ENCODE measurements at regions not wholly inside any gene's neighbourhood (a gene's known extent, or its start where the extent isn't known, plus 50 kb on each side); places are given as distances from the start of the nearest gene placed in this dataset.

DNA sequence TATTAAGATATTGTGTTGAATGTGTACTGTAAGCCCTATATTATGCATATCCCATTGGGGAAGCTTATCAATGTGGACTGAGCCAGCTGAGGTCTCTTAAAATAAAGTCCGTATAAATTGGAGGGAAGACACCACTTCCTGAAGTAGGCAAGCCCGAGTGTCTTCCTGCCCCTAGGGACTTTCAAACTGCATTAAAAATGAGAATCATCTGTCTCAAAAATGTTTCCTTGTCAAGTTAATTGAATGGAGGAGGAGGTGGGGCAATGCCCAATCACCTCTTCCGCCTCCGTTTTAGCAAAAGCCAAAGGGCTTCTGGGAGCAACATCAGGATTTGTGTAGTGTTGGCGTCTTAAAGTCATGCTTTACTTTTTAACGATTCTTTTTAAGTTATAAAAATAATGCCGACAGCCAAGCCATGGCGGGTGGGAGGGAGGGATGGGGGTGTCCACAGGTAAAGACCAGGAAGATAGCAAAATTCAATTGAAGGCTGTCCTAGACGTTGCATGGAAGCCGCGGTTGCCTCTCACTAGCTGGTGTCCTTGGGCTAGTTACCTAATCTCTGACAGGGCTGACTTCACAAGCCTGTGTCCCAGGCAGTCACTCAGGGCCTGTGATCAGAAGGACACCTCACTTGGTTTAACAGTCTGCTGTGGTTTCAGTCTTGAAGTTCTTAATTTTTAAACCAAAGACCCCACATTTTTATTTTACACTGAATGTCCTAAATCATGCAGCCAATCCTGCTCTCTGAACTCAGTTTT lies 524.9 kb upstream of the PROK2 start:
- peaks cover 26 to 32% of the 10 kb centered on the region in 2 donors for H3K4me1 ChIP-seq (ENCODE audit: control insufficient read depth in 1 of 2, insufficient read depth in 2 of 2, low read length in 2 of 2)
- H2AFZ ChIP-seq (ENCODE audit: insufficient read depth, low read depth, low read length, poor library complexity, severe bottlenecking): peak overlapping the region; percentile 78
- DNase-seq: peak; percentile 31 to 44 (median 37)
- H3K36me3 ChIP-seq (replicated peaks in 1 of 2; ENCODE audit: control insufficient read depth in 1 of 2, insufficient read depth in 2 of 2, low read length in 2 of 2): no peaks in the 10 kb centered on the region
- peak overlapping the region; percentile 64 to 88 for H3K27ac ChIP-seq (ENCODE audit: low read depth in 1 of 2, low read length in 2 of 2)
- peak overlapping the region; percentile 69 for H3K4me2 ChIP-seq (replicated peaks; ENCODE audit: extremely low read depth, low read length, poor library complexity, severe bottlenecking)
- peak overlapping the region; percentile 47 for H3K9ac ChIP-seq (ENCODE audit: insufficient read depth, low read length, poor library complexity, severe bottlenecking)
- peaks cover 1 to 8% (median 2%) of the 10 kb centered on the region in 3 donors for H3K27me3 Mint-ChIP-seq (ENCODE audit: low read depth in 3 of 3)
- no peaks in the 10 kb centered on the region for H3K36me3 Mint-ChIP-seq
- H3K9me3 Mint-ChIP-seq: no peaks in the 10 kb centered on the region
- H3K27me3 ChIP-seq (ENCODE audit: control insufficient read depth in 2 of 2, insufficient read depth in 2 of 2, low read length in 2 of 2): no peaks in the 10 kb centered on the region
- H3K4me1 Mint-ChIP-seq: peaks cover 30% of the 10 kb centered on the region
- intact Hi-C loops (cut with micrococcal nuclease): no loop called here
- WGBS (ENCODE audit: insufficient coverage): 29% methylated on average over 5 of the region's 11 CpGs
- TF ChIP-seq, protein P1, sequence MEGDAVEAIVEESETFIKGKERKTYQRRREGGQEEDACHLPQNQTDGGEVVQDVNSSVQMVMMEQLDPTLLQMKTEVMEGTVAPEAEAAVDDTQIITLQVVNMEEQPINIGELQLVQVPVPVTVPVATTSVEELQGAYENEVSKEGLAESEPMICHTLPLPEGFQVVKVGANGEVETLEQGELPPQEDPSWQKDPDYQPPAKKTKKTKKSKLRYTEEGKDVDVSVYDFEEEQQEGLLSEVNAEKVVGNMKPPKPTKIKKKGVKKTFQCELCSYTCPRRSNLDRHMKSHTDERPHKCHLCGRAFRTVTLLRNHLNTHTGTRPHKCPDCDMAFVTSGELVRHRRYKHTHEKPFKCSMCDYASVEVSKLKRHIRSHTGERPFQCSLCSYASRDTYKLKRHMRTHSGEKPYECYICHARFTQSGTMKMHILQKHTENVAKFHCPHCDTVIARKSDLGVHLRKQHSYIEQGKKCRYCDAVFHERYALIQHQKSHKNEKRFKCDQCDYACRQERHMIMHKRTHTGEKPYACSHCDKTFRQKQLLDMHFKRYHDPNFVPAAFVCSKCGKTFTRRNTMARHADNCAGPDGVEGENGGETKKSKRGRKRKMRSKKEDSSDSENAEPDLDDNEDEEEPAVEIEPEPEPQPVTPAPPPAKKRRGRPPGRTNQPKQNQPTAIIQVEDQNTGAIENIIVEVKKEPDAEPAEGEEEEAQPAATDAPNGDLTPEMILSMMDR (IDR thresholded peaks at IDR 0.05): no peak
- peak overlapping the region; percentile 86 to 96 (median 93) for H3K27ac Mint-ChIP-seq
- no peaks in the 10 kb centered on the region for H3K9me3 ChIP-seq (replicated peaks in 1 of 2; ENCODE audit: control insufficient read depth in 1 of 2, insufficient read depth in 1 of 2, low read length in 2 of 2)
- peak overlapping the region in 1 of 2 donors; percentile 90 for H3K4me3 Mint-ChIP-seq
- peak overlapping the region in 1 of 3 experiments; percentile 68 for H3K4me3 ChIP-seq (replicated peaks in 1 of 3; ENCODE audit: low read depth in 2 of 3, low read length in 3 of 3)
- no peaks in the 10 kb centered on the region for H4K20me1 ChIP-seq (ENCODE audit: insufficient read depth, low read length)
- H3K79me2 ChIP-seq (ENCODE audit: insufficient read depth, low read length): no peaks in the 10 kb centered on the region

DNA sequence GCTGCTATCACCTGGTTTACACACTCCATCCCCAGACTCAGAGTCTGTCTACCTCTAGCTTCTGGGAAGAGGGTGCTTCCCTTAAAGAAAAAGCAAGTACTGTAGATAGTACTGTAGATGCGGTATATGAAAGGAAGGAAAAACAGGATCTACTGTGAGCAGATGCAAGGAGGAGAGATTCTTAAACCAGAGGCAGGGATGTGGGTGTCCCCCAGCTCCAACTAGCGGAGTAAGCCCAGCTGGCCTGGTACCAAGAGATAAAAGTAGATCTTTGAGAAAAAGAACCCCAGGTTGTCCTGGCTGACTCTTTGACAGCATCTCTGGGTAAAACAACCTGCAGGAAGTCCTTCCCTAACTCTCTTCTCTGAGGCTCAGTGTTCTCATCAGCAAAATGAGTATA lies 523.7 kb upstream of the PROK2 start:
- H3K4me3 ChIP-seq (replicated peaks in 1 of 3; ENCODE audit: low read depth in 2 of 3, low read length in 3 of 3): no peak overlapping the region
- H3K79me2 ChIP-seq (ENCODE audit: insufficient read depth, low read length): no peaks in the 10 kb centered on the region
- no peak overlapping the region for H2AFZ ChIP-seq (ENCODE audit: insufficient read depth, low read depth, low read length, poor library complexity, severe bottlenecking)
- WGBS (ENCODE audit: insufficient coverage): 33% methylated on average over 2 of the region's 2 CpGs
- TF ChIP-seq, protein P1 (IDR thresholded peaks at IDR 0.05): no peak
- no peaks in the 10 kb centered on the region for H3K27me3 ChIP-seq (ENCODE audit: control insufficient read depth in 2 of 2, insufficient read depth in 2 of 2, low read length in 2 of 2)
- Mint-ChIP-seq H3K4me3 (no peak overlapping the region), H3K27me3 (ENCODE audit: low read depth in 3 of 3) (peaks cover 4 to 12% (median 5%) of the 10 kb centered on the region in 3 donors), H3K9me3 (no peaks in the 10 kb centered on the region), H3K27ac (peak overlapping the region in 2 of 7 donors; percentile 6 to 15), H3K4me1 (peaks cover 30% of the 10 kb centered on the region), H3K36me3 (no peaks in the 10 kb centered on the region)
- H3K9ac ChIP-seq (ENCODE audit: insufficient read depth, low read length, poor library complexity, severe bottlenecking): no peak overlapping the region
- intact Hi-C loops (cut with micrococcal nuclease): no loop called here
- H3K36me3 ChIP-seq (replicated peaks in 1 of 2; ENCODE audit: control insufficient read depth in 1 of 2, insufficient read depth in 2 of 2, low read length in 2 of 2): no peaks in the 10 kb centered on the region
- H3K9me3 ChIP-seq (replicated peaks in 1 of 2; ENCODE audit: control insufficient read depth in 1 of 2, insufficient read depth in 1 of 2, low read length in 2 of 2): no peaks in the 10 kb centered on the region
- no peak overlapping the region for H3K4me2 ChIP-seq (replicated peaks; ENCODE audit: extremely low read depth, low read length, poor library complexity, severe bottlenecking)
- no peaks in the 10 kb centered on the region for H4K20me1 ChIP-seq (ENCODE audit: insufficient read depth, low read length)
- peaks cover 26 to 32% of the 10 kb centered on the region in 2 donors for H3K4me1 ChIP-seq (ENCODE audit: control insufficient read depth in 1 of 2, insufficient read depth in 2 of 2, low read length in 2 of 2)
- no peak for DNase-seq
- H3K27ac ChIP-seq (ENCODE audit: low read depth in 1 of 2, low read length in 2 of 2): no peak overlapping the region
